Gastroesophageal sphincter (tissue), 4 donors: ENCODE measurements at regions not wholly inside any gene's neighbourhood (a gene's known extent, or its start where the extent isn't known, plus 50 kb on each side); places are given as distances from the start of the nearest gene placed in this dataset.

ENCODE experiments used
- ATAC-seq: fragments of 150-250 bp; one replicate; pipeline ENCODE4 v1.9.1; 2016; ENCODE audit warnings: mild to moderate bottlenecking, moderate library complexity
- H3K27ac ChIP-seq, 4 donors: fragments of 200-600 bp; sonication (generic) in 3 of 4; 1 replicate in 3 of 4; 2 replicates in 1 of 4; pipeline ENCODE4 v1.5.1; 2016 to 2019
- H3K27me3 ChIP-seq: fragments of 200-600 bp; sonication (generic); one replicate; pipeline ENCODE4 v1.5.1; 2019
- H3K36me3 ChIP-seq, 2 donors: fragments of 200-600 bp; sonication (generic); one replicate each; pipeline ENCODE4 v1.5.1; 2019; ENCODE audit warnings: control low read depth in 1 of 2
- H3K4me1 ChIP-seq, 3 donors: fragments of 200-600 bp; sonication (generic); 1 replicate in 2 of 3; 2 replicates in 1 of 3; pipeline ENCODE4 v1.5.1; 2016 to 2019; ENCODE audit warnings: control low read depth in 2 of 3
- H3K4me3 ChIP-seq, 2 donors: fragments of 200-600 bp; sonication (generic); one replicate each; pipeline ENCODE4 v1.5.1; 2019; ENCODE audit warnings: mild to moderate bottlenecking in 1 of 2, moderate library complexity in 1 of 2
- H3K9me3 ChIP-seq, 3 donors: fragments of 200-600 bp; sonication (generic); one replicate each; pipeline ENCODE4 v1.5.1; 2017 to 2019; ENCODE audit warnings: control low read depth in 2 of 3
- EP300 ChIP-seq: sonication (generic); formaldehyde crosslinking; IDR thresholded peaks from one replicate; pipeline ENCODE4 v1.6.1; 2017; ENCODE audit warnings: antibody characterized with exemption, mild to moderate bottlenecking
- POLR2A ChIP-seq, 2 donors: fragments of 450-650 bp; IDR thresholded peaks; one replicate each; pipeline ENCODE4 v1.6.1; 2017; ENCODE audit warnings: antibody characterized with exemption in 2 of 2, mild to moderate bottlenecking in 2 of 2, moderate library complexity in 1 of 2
- POLR2AphosphoS5 ChIP-seq: sonication (generic); formaldehyde crosslinking; IDR thresholded peaks from one replicate; pipeline ENCODE4 v1.6.1; 2017; ENCODE audit warnings: antibody characterized with exemption
- WGBS, 2 donors: methylation state at CpG; one replicate each; pipeline ENCODE4 v1.1.5; 2018; ENCODE audit warnings: low coverage in 1 of 2; 5-methylcytosine and 5-hydroxymethylcytosine counted together
- TF ChIP-seq, protein P1 (sequence below), 4 experiments: fragments of 200-600 bp in 2 of 4; fragments of 450-650 bp in 2 of 4; sonication (generic) in 1 of 4; IDR thresholded peaks; one replicate each; pipeline ENCODE4 v1.5.1; 2017 to 2019; ENCODE audit warnings: antibody characterized with exemption in 4 of 4, mild to moderate bottlenecking in 2 of 4, moderate library complexity in 2 of 4

DNA sequence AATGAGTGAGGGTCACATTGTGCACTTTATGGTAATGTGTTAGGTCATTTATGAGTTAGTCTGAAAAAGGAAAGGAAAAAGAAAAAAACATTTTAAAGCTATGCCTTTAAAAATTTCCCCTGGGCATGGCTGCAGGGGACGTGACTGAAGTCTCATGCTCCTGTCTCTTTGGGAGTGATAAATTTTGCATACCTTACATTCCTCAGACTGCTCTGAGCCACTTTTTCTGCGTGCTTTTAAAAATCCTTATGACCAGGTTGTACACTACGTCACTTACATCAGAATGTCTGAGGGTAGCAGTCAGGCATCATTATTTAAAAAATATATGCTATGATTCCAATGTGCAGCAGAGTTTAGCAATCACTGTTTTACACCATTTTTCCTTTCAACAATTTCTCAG lies 121.2 kb downstream of the RFPL4B start:
- H3K4me1 ChIP-seq: no peaks in the 10 kb centered on the region
- H3K4me3 ChIP-seq: no peak overlapping the region
- H3K9me3 ChIP-seq: no peaks in the 10 kb centered on the region
- WGBS, 2 donors: 52 to 58% methylated on average over 3 of the region's 3 CpGs
- no peaks in the 10 kb centered on the region for H3K27me3 ChIP-seq
- no peaks in the 10 kb centered on the region for H3K36me3 ChIP-seq
- no peak for ATAC-seq
- no peak overlapping the region for H3K27ac ChIP-seq
- no peak for TF ChIP-seq POLR2A (IDR thresholded peaks at IDR 0.05)
- no peak for TF ChIP-seq POLR2AphosphoS5
- TF ChIP-seq EP300: no peak
- TF ChIP-seq, protein P1, sequence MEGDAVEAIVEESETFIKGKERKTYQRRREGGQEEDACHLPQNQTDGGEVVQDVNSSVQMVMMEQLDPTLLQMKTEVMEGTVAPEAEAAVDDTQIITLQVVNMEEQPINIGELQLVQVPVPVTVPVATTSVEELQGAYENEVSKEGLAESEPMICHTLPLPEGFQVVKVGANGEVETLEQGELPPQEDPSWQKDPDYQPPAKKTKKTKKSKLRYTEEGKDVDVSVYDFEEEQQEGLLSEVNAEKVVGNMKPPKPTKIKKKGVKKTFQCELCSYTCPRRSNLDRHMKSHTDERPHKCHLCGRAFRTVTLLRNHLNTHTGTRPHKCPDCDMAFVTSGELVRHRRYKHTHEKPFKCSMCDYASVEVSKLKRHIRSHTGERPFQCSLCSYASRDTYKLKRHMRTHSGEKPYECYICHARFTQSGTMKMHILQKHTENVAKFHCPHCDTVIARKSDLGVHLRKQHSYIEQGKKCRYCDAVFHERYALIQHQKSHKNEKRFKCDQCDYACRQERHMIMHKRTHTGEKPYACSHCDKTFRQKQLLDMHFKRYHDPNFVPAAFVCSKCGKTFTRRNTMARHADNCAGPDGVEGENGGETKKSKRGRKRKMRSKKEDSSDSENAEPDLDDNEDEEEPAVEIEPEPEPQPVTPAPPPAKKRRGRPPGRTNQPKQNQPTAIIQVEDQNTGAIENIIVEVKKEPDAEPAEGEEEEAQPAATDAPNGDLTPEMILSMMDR (IDR thresholded peaks at IDR 0.05): no peak

DNA sequence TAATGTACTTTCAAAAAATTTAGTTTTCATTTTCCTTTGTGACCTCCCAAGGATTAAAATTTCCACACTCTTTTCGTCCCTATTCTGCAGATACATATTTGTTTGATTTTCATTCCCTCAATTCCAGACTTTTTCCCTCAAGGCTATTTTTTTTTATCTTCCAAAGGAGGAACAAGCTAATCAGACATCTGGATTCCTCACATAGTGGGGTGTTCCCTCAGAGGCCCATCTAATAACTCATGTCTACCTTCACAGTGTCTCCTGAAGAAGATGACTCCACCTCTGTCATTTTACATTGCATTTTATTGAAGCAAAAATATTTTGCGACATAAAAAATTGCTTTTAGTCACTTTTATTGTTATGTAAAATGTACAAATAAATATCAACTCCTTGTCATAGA lies 122.2 kb downstream of the RFPL4B start:
- TF ChIP-seq EP300 (no peak), POLR2AphosphoS5 (no peak), POLR2A (IDR thresholded peaks at IDR 0.05) (no peak)
- TF ChIP-seq, protein P1 (IDR thresholded peaks at IDR 0.05): no peak
- no peak for ATAC-seq
- Histone ChIP-seq H3K9me3 (no peaks in the 10 kb centered on the region), H3K27me3 (no peaks in the 10 kb centered on the region), H3K27ac (no peak overlapping the region), H3K36me3 (no peaks in the 10 kb centered on the region), H3K4me1 (no peaks in the 10 kb centered on the region), H3K4me3 (no peak overlapping the region)
- WGBS, 2 donors: 66 to 75% methylated on average over 2 of the region's 2 CpGs

DNA sequence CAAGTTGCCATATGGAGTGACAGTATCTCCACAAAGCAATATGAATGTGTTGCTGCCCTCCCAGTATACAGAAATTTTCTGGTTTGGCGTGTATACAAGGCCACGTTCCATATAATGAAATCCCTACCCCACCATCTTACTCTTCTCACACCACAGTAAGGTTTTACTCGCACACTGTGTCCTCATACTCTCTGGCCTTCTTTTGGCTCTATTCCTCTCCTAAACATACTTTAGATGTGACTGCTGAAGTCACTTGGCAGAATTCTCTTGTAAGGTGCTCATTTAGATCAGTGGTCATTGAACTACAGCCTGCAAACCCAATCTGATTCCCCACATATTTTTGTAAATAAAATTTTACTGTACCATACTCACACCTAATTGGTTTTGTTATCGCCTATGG lies 123.2 kb downstream of the RFPL4B start:
- Histone ChIP-seq H3K9me3 (no peaks in the 10 kb centered on the region), H3K4me3 (no peak overlapping the region), H3K36me3 (no peaks in the 10 kb centered on the region), H3K27me3 (no peaks in the 10 kb centered on the region), H3K27ac (no peak overlapping the region), H3K4me1 (no peaks in the 10 kb centered on the region)
- no peak for TF ChIP-seq POLR2AphosphoS5
- TF ChIP-seq POLR2A (IDR thresholded peaks at IDR 0.05): no peak
- TF ChIP-seq, protein P1 (IDR thresholded peaks at IDR 0.05): no peak
- TF ChIP-seq EP300: no peak
- WGBS, 2 donors: 79 to 91% methylated on average over 1 to 4 of the region's 4 CpGs
- no peak for ATAC-seq

DNA sequence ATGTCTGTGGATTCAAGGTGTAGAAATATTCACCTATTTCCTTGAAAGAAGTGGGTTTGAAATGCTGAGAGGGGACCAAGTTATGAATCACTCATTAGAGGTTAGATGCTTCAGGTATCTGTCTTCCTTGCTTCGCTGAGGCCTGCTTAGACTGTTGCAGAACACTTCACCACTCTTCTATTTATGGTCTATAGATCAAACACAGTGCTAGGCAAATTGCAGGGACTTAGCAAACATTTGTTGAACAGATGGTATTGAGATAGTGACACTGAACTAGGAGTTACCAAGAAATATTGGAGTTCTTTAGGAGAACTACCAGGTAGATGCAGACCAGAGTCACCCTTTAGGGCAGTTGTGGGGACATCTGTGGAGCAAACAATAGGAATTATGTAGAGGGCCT lies 123.8 kb downstream of the RFPL4B start:
- H3K36me3 ChIP-seq: no peaks in the 10 kb centered on the region
- 100% methylated on average over 1 of the region's 1 CpG for WGBS, 2 donors
- no peak for ATAC-seq
- TF ChIP-seq, protein P1 (IDR thresholded peaks at IDR 0.05): no peak
- TF ChIP-seq EP300 (no peak), POLR2A (IDR thresholded peaks at IDR 0.05) (no peak), POLR2AphosphoS5 (no peak)
- no peaks in the 10 kb centered on the region for H3K4me1 ChIP-seq
- H3K27ac ChIP-seq: no peak overlapping the region
- no peaks in the 10 kb centered on the region for H3K27me3 ChIP-seq
- no peak overlapping the region for H3K4me3 ChIP-seq
- H3K9me3 ChIP-seq: no peaks in the 10 kb centered on the region

DNA sequence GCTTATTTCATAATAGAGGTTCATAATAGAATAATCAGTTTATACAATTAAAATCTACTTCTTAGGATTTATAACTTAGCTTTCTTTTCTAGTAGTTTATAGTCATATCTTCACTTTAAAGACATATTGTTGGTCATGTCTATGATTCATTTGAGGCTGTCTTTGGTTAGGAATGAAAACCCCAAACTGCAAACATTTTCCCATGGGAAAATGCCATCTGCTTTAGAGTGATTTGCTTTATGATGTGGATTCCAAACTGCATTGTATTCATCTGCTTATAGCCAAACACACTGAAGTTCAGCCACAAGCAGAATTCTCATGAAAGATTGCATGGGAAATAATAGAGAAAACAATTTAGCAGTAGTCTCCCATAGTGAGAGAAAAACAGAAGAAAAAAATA lies 128.0 kb downstream of the RFPL4B start:
- no peak overlapping the region for H3K4me3 ChIP-seq
- no peaks in the 10 kb centered on the region for H3K27me3 ChIP-seq
- TF ChIP-seq, protein P1 (IDR thresholded peaks at IDR 0.05): no peak
- TF ChIP-seq POLR2AphosphoS5 (no peak), EP300 (no peak), POLR2A (IDR thresholded peaks at IDR 0.05) (no peak)
- no peaks in the 10 kb centered on the region for H3K36me3 ChIP-seq
- ATAC-seq: no peak
- H3K27ac ChIP-seq: no peak overlapping the region
- no peaks in the 10 kb centered on the region for H3K4me1 ChIP-seq
- H3K9me3 ChIP-seq: no peaks in the 10 kb centered on the region
